Psoas muscle (tissue), 7 donors: ENCODE measurements at regions not wholly inside any gene's neighbourhood (a gene's known extent, or its start where the extent isn't known, plus 50 kb on each side); places are given as distances from the start of the nearest gene placed in this dataset.

Experiments used
- ATAC-seq, 4 donors: fragments of 200-7000 bp; cut with Tn5 transposase; one replicate each; pipeline ENCODE4 v1.9.1; 2020; ENCODE audit warnings: moderate library complexity in 3 of 4, mild to moderate bottlenecking in 2 of 4
- DNase-seq, 2 donors: peaks; one replicate each; pipeline ENCODE4 v3.0.0-alpha.2; 2020
- H3K27ac ChIP-seq: fragments of 200-600 bp; one replicate; pipeline ENCODE4 v1.8.0; 2022
- H3K27me3 ChIP-seq, 3 donors: fragments of 200-600 bp in 1 of 3; one replicate each; pipeline versions ENCODE4 v1.6.1 to v1.8.0; 2013 to 2022; ENCODE audit warnings: low read length in 2 of 3, mild to moderate bottlenecking in 2 of 3, moderate library complexity in 1 of 3; ENCODE audit not compliant: insufficient read depth in 3 of 3
- H3K36me3 ChIP-seq, 2 donors: fragments of 200-600 bp in 1 of 2; one replicate each; pipeline versions ENCODE4 v1.6.1 to v1.8.0; 2013 to 2022; ENCODE audit warnings: low read depth in 1 of 2, mild to moderate bottlenecking in 1 of 2, moderate library complexity in 1 of 2; ENCODE audit not compliant: insufficient read depth in 1 of 2
- H3K4me1 ChIP-seq: fragments of 200-600 bp; one replicate; pipeline ENCODE4 v1.8.0; 2022
- H3K4me3 ChIP-seq: fragments of 200-600 bp; one replicate; pipeline ENCODE4 v1.8.0; 2022; ENCODE audit warnings: mild to moderate bottlenecking
- H3K9me3 ChIP-seq: fragments of 200-600 bp; one replicate; pipeline ENCODE4 v1.8.0; 2022
- WGBS, 3 donors: extraction: QIAGEN DNeasy Blood & Tissue Kit; methylation state at CpG; one replicate each; pipeline versions ENCODE4 v1.1.6 to v1.1.7; 2013; 5-methylcytosine and 5-hydroxymethylcytosine counted together
- intact Hi-C, 2 donors: fragments of 100-400 bp; cut with DNase I; formaldehyde crosslinking; loops; one replicate each; pipeline versions ENCODE4 v1.11.0 to v1.14.2; 2022
- TF ChIP-seq, protein P1 (sequence below): fragments of 200-600 bp; IDR thresholded peaks from one replicate; pipeline ENCODE4 v1.8.0; 2022; ENCODE audit warnings: antibody characterized with exemption
- donor health status: healthy with polysubstance abuse.
- donor health status: DM: no; HTN: no; CAD: no; lungs with moderate emphysema.
- donor health status: Bipolar disorder and iron deficiency.
- donor health status: healthy.
- donor health status: DM: yes; HTN: yes; CAD: no.
- donor health status: DM: no; HTN: no; CAD: no.
- donor health status: DM: yes; HTN: yes; CAD: no.

GRCh38 chr4:175511861-175512260, 300.2 kb downstream of the GPM6A start:
- H3K27ac ChIP-seq = no peak overlapping the region
- no peaks in the 10 kb centered on the region for H3K9me3 ChIP-seq
- DNase-seq (no peak), ATAC-seq (no peak)
- H3K36me3 ChIP-seq = no peaks in the 10 kb centered on the region
- H3K4me3 ChIP-seq = no peak overlapping the region
- intact Hi-C loops = no loop called here
- no peaks in the 10 kb centered on the region for H3K27me3 ChIP-seq
- H3K4me1 ChIP-seq = no peaks in the 10 kb centered on the region
- 81 to 92% (median 91%) methylated on average over 1 of the region's 1 CpG for WGBS, 3 donors
- TF ChIP-seq, protein P1, sequence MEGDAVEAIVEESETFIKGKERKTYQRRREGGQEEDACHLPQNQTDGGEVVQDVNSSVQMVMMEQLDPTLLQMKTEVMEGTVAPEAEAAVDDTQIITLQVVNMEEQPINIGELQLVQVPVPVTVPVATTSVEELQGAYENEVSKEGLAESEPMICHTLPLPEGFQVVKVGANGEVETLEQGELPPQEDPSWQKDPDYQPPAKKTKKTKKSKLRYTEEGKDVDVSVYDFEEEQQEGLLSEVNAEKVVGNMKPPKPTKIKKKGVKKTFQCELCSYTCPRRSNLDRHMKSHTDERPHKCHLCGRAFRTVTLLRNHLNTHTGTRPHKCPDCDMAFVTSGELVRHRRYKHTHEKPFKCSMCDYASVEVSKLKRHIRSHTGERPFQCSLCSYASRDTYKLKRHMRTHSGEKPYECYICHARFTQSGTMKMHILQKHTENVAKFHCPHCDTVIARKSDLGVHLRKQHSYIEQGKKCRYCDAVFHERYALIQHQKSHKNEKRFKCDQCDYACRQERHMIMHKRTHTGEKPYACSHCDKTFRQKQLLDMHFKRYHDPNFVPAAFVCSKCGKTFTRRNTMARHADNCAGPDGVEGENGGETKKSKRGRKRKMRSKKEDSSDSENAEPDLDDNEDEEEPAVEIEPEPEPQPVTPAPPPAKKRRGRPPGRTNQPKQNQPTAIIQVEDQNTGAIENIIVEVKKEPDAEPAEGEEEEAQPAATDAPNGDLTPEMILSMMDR = no peak

GRCh38 chr4:175514174-175514573, 297.9 kb downstream of the GPM6A start:
- Histone ChIP-seq H3K9me3 (no peaks in the 10 kb centered on the region), H3K4me3 (no peak overlapping the region), H3K27ac (no peak overlapping the region), H3K36me3 (no peaks in the 10 kb centered on the region), H3K27me3 (no peaks in the 10 kb centered on the region), H3K4me1 (no peaks in the 10 kb centered on the region)
- DNase-seq (no peak), ATAC-seq (no peak)
- TF ChIP-seq, protein P1 = no peak
- 77 to 78% (median 77%) methylated on average over 5 of the region's 5 CpGs for WGBS, 3 donors
- intact Hi-C loops = no loop called here

GRCh38 chr4:175530655-175531054, 281.4 kb downstream of the GPM6A start:
- 79 to 83% (median 80%) methylated on average over 3 of the region's 3 CpGs for WGBS, 3 donors
- Histone ChIP-seq H3K27ac (no peak overlapping the region), H3K9me3 (no peaks in the 10 kb centered on the region), H3K4me1 (no peaks in the 10 kb centered on the region), H3K36me3 (no peaks in the 10 kb centered on the region), H3K4me3 (no peak overlapping the region), H3K27me3 (no peaks in the 10 kb centered on the region)
- intact Hi-C loops = no loop called here
- TF ChIP-seq, protein P1 = no peak
- DNase-seq (no peak), ATAC-seq (no peak)

DNA sequence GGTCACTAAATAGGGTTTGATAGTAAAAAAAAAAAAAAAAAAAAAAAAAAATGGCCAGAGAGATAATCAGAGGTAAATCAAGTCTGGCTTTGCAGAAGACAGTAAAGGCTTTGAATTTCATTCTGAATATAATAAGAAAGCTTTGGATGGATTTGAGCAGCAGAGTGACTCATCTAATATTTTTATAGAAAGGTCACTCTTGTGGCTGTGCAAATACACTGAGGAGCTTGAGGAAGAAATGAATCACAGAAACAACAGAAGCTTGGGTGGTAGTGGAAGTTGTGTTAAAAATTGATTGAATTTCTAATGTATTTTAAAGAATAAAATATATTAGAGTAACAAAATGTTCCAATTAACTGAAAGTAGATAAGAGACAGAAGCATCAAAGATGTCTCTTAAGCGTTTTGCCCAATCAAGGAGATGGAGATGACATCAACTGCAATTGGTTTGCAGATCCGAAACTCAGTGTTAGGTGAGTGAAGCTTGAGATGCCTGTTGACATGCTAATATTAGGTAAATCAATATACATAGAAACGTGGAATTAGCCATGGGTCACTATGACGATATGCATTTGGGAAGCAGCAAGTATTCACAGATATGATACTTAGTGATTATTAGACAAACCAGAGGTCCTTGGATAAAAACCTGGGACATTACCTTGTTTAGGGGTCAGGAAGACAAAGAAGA, 280.5 kb downstream of the GPM6A start:
- 78 to 88% (median 79%) methylated on average over 4 of the region's 4 CpGs for WGBS, 3 donors
- Histone ChIP-seq H3K9me3 (no peaks in the 10 kb centered on the region), H3K27me3 (no peaks in the 10 kb centered on the region), H3K36me3 (no peaks in the 10 kb centered on the region), H3K4me1 (no peaks in the 10 kb centered on the region), H3K27ac (no peak overlapping the region), H3K4me3 (no peak overlapping the region)
- intact Hi-C loops = no loop called here
- DNase-seq = no peak
- no peak for ATAC-seq
- TF ChIP-seq, protein P1 = no peak

DNA sequence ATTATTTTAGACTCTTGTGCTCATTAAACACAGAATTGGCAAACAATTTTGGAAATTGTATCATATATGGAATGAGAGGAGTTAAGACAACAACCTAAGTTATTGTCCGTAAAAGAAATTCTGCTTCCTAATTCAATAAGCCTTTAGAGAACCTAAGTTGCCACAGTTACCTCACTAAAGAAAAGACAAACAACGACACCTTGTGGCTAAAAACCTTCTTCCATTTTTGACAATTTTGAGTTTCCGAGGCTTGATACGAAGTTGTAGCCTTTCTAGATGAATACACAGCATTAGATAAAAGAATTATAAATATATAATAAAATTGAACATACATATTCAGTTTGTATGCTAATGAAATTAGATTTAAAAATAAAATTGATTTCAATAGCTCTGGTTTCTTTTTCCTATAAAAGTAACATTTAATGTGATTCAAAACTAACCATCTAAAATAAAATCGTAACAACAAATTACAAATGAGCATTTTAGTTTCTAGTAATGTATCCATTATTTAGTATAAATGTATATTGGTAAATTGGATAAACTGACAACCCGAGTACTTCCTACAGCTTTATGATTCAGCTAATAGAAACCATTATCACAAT, 275.1 kb downstream of the GPM6A start:
- no peaks in the 10 kb centered on the region for H3K27me3 ChIP-seq
- 32 to 34% (median 33%) methylated on average over 6 of the region's 6 CpGs for WGBS, 3 donors
- intact Hi-C loops = no loop called here

More for the DNA sequence above, 275.1 kb downstream of the GPM6A start:
- no peaks in the 10 kb centered on the region for H3K4me1 ChIP-seq
- ATAC-seq (no peak), DNase-seq (no peak)
- no peaks in the 10 kb centered on the region for H3K9me3 ChIP-seq
- TF ChIP-seq, protein P1 = peak; percentile 35
- no peaks in the 10 kb centered on the region for H3K36me3 ChIP-seq
- no peak overlapping the region for H3K27ac ChIP-seq
- no peak overlapping the region for H3K4me3 ChIP-seq
